ENCODE measurements at regions not wholly inside any gene's neighbourhood (a gene's known extent, or its start where the extent isn't known, plus 50 kb on each side); places are given as distances from the start of the nearest gene placed in this dataset.
A peak's percentile ranks its signal among the peaks of the same experiment; 100 is the strongest.
"Not testable (repeated sequence)": the region's sequence is repeated elsewhere in the genome, so short reads cannot be mapped to it uniquely, and the experiment has no call there.

GRCh38 chr6:26956601-26957184 lies 290.8 kb upstream of the PRSS16 start:
- peak; percentile 54 to 75 (median 70) for DNase-seq (ENCODE audit: low read depth in 4 of 4, low spot score in 1 of 4)

DNA sequence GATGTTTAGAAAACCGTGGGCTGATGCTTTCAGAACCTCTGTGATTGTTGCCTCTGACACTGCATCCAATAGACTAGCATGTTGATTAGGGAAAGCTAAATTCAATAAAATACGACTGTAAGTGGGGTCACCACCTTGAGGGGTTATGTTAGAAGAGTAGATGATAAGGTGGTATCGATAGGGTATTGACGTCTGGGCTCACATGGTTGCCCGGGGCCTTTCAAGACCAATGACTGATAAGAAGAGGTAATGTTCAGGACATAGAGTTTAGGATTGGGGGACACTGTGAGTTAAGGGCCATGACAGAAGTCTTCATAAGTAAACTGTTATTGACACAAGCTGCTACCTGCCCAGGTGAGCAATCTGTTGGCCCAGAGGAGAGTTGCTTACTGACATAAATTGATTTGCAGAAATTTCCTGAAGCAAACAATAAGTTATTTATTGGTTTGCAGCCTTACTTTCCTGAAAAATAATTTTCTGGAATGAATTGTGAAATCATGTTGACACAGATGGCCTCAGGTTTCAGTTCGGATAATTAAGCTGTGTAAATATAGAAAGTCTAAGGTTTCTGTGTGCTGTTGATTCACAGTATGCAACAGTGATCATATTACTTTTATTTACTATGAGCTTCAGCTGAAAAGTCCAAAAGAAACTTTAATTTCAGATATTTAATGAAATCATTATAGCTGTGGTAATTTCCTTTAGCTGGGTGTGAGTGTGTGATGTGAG lies 289.9 kb upstream of the PRSS16 start:
- not testable (repeated sequence) for DNase-seq (ENCODE audit: low read depth in 4 of 4, low spot score in 1 of 4)

GRCh38 chr6:26961236-26961635 lies 286.3 kb upstream of the PRSS16 start:
- not testable (repeated sequence) for DNase-seq (ENCODE audit: low read depth in 4 of 4, low spot score in 1 of 4)

DNA sequence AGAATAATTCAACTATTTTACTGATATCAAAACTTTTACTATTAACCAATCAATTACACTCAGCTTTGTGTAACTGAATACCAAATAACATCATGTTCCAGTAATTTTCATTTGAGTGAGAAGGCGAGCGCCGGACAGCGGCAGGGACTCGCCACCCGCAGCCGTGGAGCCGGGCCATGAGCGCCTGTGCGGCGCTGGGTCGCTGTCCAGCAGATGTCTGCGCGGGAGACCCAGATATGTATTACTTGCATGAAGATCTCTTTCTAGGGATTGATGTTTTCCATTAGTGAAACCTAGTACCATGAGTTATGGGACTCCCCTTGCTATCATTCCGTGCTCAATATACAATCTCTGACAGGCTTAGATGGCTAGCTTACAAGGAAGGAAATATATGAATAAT lies 245.1 kb upstream of the PRSS16 start:
- no peak for DNase-seq (ENCODE audit: low read depth in 4 of 4, low spot score in 1 of 4)

DNA sequence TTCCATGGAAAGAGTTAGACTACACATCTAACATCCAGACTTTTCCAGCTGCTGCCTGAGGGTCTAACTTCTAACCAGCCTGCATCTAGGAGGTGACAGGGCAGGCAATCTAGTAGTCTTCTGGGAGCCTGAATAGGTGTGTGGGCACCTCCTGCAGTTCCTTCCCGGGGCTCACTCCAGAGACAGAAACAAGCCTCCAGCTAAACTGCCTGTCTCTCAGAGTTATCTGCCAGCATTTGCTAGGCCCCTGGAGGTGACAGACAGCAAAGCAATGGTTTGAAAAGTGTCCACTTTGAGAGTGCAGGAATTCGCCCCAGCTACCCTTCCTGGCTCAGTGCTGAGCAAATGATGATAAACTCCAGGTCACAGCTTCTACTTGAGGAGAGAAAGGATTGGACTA lies 240.5 kb upstream of the PRSS16 start:
- no peak for DNase-seq (ENCODE audit: low read depth in 4 of 4, low spot score in 1 of 4)

DNA sequence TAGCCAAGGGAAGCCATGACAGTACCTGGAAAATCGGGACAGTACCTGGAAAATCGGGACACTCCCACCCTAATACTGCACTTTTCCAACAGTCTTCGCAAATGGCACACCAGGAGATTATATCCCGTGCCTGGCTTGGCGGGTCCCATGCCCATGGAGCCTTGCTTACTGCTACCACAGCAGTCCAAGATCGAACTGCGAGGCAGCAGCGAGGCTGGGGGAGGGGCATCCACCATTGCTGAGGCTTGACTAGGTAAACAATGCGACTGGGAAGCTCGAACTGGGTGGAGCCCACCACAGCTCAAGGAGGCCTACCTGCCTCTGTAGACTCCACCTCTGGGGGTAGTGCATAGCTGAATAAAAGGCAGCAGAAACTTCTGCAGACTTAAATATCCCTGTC lies 238.9 kb upstream of the PRSS16 start:
- not testable (repeated sequence) for DNase-seq (ENCODE audit: low read depth in 4 of 4, low spot score in 1 of 4)

DNA sequence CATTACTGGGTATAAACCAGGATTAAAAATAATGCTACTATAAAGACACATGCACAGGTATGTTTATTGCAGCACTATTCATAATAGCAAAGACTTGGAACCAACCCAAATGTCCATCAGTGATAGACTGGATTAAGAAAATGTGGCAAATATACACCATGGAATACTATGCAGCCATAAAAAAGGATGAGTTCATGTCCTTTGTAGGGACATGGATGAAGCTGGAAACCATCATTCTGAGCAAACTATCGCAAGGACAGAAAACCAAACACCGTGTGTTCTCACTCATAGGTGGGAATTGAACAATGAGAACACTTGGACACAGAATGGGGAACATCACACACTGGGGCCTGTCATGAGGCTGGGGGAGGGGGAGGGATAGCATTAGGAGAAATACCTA lies 233.4 kb upstream of the PRSS16 start:
- not testable (repeated sequence) for DNase-seq (ENCODE audit: low read depth in 4 of 4, low spot score in 1 of 4)

- DNase-seq (ENCODE audit: low read depth in 4 of 4, low spot score in 1 of 4): no peak
These were observed 230.8 kb upstream of the PRSS16 start for GRCh38 chr6:27016689-27017088.

DNA sequence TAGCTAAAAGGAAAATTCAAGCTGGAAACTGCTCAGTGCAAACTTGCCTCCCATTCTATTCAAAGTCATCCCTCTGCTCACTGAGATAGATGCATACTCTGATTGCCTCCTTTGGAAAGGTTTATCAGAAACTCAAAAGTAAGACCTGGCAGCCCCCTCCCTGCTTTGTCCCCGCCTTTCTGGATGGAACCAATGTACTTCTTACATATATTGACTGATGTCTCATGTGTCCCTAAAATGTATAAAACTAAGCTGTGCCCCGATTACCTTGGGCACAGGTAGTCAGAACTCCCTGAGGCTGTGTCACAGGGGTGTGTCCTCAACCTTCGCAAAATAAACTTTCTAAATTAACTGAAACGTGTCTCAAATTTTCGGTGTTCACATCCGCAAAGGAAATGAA lies 229.1 kb upstream of the PRSS16 start:
- DNase-seq (ENCODE audit: low read depth in 4 of 4, low spot score in 1 of 4): not testable (repeated sequence)

DNA sequence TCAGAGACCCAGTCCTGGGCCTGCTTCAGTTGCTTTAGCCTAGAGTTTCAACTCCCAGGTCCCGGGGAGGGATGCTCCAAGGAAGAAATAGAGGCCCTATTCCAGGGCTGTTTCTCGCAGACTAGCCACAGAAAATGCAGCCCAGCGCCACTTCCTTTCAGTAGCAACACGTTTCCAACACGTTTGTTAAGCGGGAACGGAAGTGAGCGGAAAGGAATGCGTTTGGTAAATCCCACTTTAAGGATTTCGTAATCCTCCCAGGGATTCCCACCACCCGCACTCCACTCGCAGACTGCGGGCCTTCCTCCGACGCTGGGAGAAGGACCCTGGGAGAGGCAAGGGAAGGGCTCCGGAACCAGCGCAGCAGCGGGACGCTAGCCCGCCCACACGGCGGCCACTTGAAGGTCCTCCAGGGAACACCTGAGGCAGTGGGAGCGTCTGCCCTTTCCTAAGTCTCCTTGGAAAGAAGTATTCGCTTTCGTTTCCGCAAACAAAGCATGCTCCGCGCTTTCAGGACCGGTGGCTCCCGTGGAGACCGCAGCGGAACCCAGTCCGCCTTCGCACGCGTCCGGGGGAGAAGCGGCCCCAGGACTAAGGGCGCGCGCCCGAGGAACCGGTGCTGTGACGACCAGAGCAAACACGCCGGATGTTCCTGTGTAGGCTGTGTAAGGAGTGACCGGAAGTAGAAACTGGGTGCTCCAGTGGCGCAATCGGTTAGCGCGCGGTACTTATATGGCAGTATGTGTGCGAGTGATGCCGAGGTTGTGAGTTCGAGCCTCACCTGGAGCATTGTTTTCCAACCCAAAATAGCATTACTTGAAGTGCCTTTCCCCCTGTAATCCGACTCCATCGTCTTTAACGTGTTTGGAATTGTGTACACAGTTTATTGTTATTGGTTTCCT lies 227.6 kb upstream of the PRSS16 start:
- DNase-seq (ENCODE audit: low read depth in 4 of 4, low spot score in 1 of 4): peak; percentile 5 to 49 (median 36)

GRCh38 chr6:27020553-27020880 lies 227.0 kb upstream of the PRSS16 start:
- no peak for DNase-seq (ENCODE audit: low read depth in 4 of 4, low spot score in 1 of 4)

GRCh38 chr6:27023664-27024063 lies 223.8 kb upstream of the PRSS16 start:
- DNase-seq (ENCODE audit: low read depth in 4 of 4, low spot score in 1 of 4): no peak

DNA sequence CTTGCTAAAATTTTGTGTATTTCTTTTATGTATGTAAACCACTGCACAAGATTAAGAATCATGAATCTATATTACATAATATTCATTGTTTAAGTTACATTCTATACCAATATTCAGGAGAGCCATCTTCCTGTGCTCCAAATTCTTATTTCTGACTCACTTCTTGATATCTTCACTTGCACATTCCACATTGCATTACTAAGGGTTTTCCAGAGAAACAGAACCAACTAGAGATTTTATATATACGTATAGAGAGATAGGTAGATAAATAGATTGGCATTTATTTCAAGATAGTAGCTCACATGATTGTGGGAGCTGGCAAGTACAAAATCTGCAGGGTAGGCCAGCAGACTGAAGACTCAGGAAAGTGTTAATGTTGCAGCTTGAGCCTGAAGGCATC lies 222.2 kb upstream of the PRSS16 start:
- DNase-seq (ENCODE audit: low read depth in 4 of 4, low spot score in 1 of 4): no peak

- DNase-seq (ENCODE audit: low read depth in 4 of 4, low spot score in 1 of 4): no peak
These were observed 221.1 kb upstream of the PRSS16 start for GRCh38 chr6:27026361-27026760.

- no peak for DNase-seq (ENCODE audit: low read depth in 4 of 4, low spot score in 1 of 4)
These were observed 216.2 kb upstream of the PRSS16 start for GRCh38 chr6:27031302-27031701.

DNA sequence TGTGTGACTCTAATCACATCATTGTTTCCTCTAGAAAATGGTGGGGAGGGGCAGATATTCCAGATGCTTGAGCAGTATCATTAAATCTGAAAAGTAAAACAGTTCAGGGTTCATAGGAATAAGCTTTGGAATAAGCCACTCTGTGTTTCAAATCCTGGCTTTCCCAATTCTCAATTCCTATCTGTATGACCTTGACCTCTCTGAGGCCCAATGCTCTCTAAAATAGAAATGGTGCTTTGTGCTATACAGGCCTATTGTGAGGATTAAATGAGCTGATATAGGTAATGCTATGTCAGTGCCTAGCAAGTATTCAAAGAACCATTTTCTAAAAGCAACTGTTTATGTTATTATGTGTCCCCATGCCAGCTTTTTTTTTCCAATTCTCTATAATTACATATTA lies 209.0 kb upstream of the PRSS16 start:
- no peak for DNase-seq (ENCODE audit: low read depth in 4 of 4, low spot score in 1 of 4)

- DNase-seq (ENCODE audit: low read depth in 4 of 4, low spot score in 1 of 4): no peak
These were observed 207.1 kb upstream of the PRSS16 start for GRCh38 chr6:27040244-27041042.

DNA sequence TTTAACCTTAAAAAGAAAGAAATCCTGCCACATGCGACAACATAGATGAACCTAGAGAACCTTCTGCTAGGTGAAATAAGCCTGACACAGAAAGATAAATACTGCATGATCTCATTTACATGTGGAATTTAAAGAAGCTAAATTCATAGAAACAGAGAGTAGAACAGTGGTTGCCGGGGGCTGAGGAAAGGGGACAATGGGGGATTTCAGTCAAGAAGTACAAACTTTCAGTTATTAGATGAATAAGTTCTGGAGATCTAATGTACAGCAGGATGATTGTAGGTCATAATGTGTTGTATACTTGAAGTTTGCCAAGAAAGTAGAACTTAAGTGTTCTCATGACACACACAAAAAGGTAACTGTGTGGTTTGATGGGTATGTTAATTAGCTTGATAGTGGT lies 204.3 kb upstream of the PRSS16 start:
- no peak for DNase-seq (ENCODE audit: low read depth in 4 of 4, low spot score in 1 of 4)

GRCh38 chr6:27045131-27045530 lies 202.4 kb upstream of the PRSS16 start:
- DNase-seq (ENCODE audit: low read depth in 4 of 4, low spot score in 1 of 4): not testable (repeated sequence)

- not testable (repeated sequence) for DNase-seq (ENCODE audit: low read depth in 4 of 4, low spot score in 1 of 4)
These were observed 199.8 kb upstream of the PRSS16 start for GRCh38 chr6:27047725-27048124.
